Motor neuron (in vitro differentiated cells): ENCODE measurements at regions not wholly inside any gene's neighbourhood (a gene's known extent, or its start where the extent isn't known, plus 50 kb on each side); places are given as distances from the start of the nearest gene placed in this dataset.

Experiments
- ATAC-seq, 8 experiments: fragments of 200-7000 bp; cut with Tn5 transposase; replicated peaks in 6 of 8; 2 replicates each; pipeline ENCODE4 v1.8.0; 2021; ENCODE audit warnings: mild to moderate bottlenecking in 8 of 8, moderate library complexity in 8 of 8
- H3K27ac ChIP-seq, 2 donors: fragments of 250-450 bp; sonication (Bioruptor Pico); 2 replicates each; pipeline ENCODE4 v1.9.0; 2021; ENCODE audit warnings: antibody characterized with exemption in 2 of 2, mild to moderate bottlenecking in 2 of 2, moderate library complexity in 1 of 2
- H3K4me1 ChIP-seq, 2 donors: fragments of 250-450 bp; sonication (Bioruptor Pico); replicated peaks in 1 of 2; 2 replicates each; pipeline ENCODE4 v1.6.1; 2021; ENCODE audit warnings: antibody characterized with exemption in 2 of 2, mild to moderate bottlenecking in 2 of 2, moderate library complexity in 1 of 2
- H3K4me3 ChIP-seq, 5 donors: fragments of 250-450 bp; sonication (Bioruptor Pico); 2 replicates each; pipeline ENCODE4 v1.9.0; 2021; ENCODE audit warnings: antibody characterized with exemption in 5 of 5, mild to moderate bottlenecking in 5 of 5, moderate library complexity in 4 of 5
- WGBS, 10 experiments: fragments of 450-650 bp; shearing (Covaris generic); methylation state at CpG; one replicate each; pipeline ENCODE4 v1.0.0; 2022; 5-methylcytosine and 5-hydroxymethylcytosine counted together
- in situ Hi-C, 9 experiments: fragments of 400-800 bp; cut with MboI; loops; one replicate each; pipeline ENCODE4 v1.15.0; 2021; ENCODE audit warnings: low sequenced_read_pairs in 9 of 9, low pct_unique_long_range_greater_than_20kb in 2 of 9; ENCODE audit not compliant: unreplicated experiment in 9 of 9

- WGBS, 10 experiments, result 9 to 95% (median 52%) methylated on average over 2 to 5 of the region's 5 CpGs
- ATAC-seq, result no peak
- no peaks in the 10 kb centered on the region for H3K4me1 ChIP-seq
Observed at GRCh38 chr5:54680998-54681397, 163.4 kb downstream of the SNX18 start.

GRCh38 chr5:54679686-54680085 is 162.1 kb downstream of the SNX18 start:
- H3K27ac ChIP-seq, result no peak overlapping the region
- 46 to 100% (median 83%) methylated on average over 1 to 2 of the region's 2 CpGs; no CpG with 5 or more reads in 1 of the 10 experiments for WGBS, 10 experiments
- no peak for ATAC-seq
- in situ Hi-C loops, result no loop called here
- H3K4me3 ChIP-seq, result no peak overlapping the region
- no peaks in the 10 kb centered on the region for H3K4me1 ChIP-seq

More at GRCh38 chr5:54680998-54681397, 163.4 kb downstream of the SNX18 start:
- Histone ChIP-seq H3K4me3 (no peak overlapping the region), H3K27ac (no peak overlapping the region)
- in situ Hi-C loops, result no loop called here

- ATAC-seq, result peak in 1 of 8 experiments; percentile 41
- H3K4me3 ChIP-seq, result no peak overlapping the region
- 22 to 100% (median 86%) methylated on average over 1 to 3 of the region's 3 CpGs; no CpG with 5 or more reads in 5 of the 10 experiments for WGBS, 10 experiments
- no peak overlapping the region for H3K27ac ChIP-seq
- in situ Hi-C loops, result no loop called here
- H3K4me1 ChIP-seq, result peaks cover 0 to 6% of the 10 kb centered on the region in 2 donors
Observed at GRCh38 chr5:54678737-54679136, 161.2 kb downstream of the SNX18 start.

GRCh38 chr5:54676481-54677340 is 159.2 kb downstream of the SNX18 start:
- no peak for ATAC-seq
- H3K27ac ChIP-seq, result no peak overlapping the region
- peaks cover 0 to 11% of the 10 kb centered on the region in 2 donors for H3K4me1 ChIP-seq
- no peak overlapping the region for H3K4me3 ChIP-seq
- in situ Hi-C loops, result no loop called here
- WGBS, 10 experiments, result 25 to 100% (median 73%) methylated on average over 1 to 3 of the region's 3 CpGs; no CpG with 5 or more reads in 1 of the 10 experiments

- peak in 4 of 8 experiments; percentile 38 to 72 (median 54) for ATAC-seq
- in situ Hi-C loops, result no loop called here
- WGBS, 10 experiments, result 50 to 93% (median 65%) methylated on average over 2 to 4 of the region's 4 CpGs; no CpG with 5 or more reads in 5 of the 10 experiments
- Histone ChIP-seq H3K27ac (no peak overlapping the region), H3K4me3 (no peak overlapping the region), H3K4me1 (peaks cover 0 to 15% of the 10 kb centered on the region in 2 donors)
Observed at GRCh38 chr5:54673523-54674225, 156.1 kb downstream of the SNX18 start.

GRCh38 chr5:54672871-54673270 is 155.3 kb downstream of the SNX18 start:
- Histone ChIP-seq H3K4me3 (no peak overlapping the region), H3K27ac (no peak overlapping the region), H3K4me1 (peaks cover 0 to 15% of the 10 kb centered on the region in 2 donors)
- no peak for ATAC-seq
- in situ Hi-C loops, result no loop called here

GRCh38 chr5:54671681-54672080 is 154.1 kb downstream of the SNX18 start:
- in situ Hi-C loops, result no loop called here
- WGBS, 10 experiments, result 38 to 100% (median 75%) methylated on average over 1 to 2 of the region's 2 CpGs; no CpG with 5 or more reads in 3 of the 10 experiments
- no peak for ATAC-seq
- H3K4me3 ChIP-seq, result no peak overlapping the region
- no peak overlapping the region for H3K27ac ChIP-seq
- H3K4me1 ChIP-seq, result peaks cover 0 to 15% of the 10 kb centered on the region in 2 donors

GRCh38 chr5:54671111-54671531 is 153.6 kb downstream of the SNX18 start:
- peaks cover 0 to 15% of the 10 kb centered on the region in 2 donors for H3K4me1 ChIP-seq
- H3K4me3 ChIP-seq, result no peak overlapping the region
- 44 to 100% (median 72%) methylated on average over 1 to 4 of the region's 4 CpGs for WGBS, 10 experiments
- ATAC-seq, result peak in 3 of 8 experiments; percentile 28 to 76 (median 47)
- no peak overlapping the region for H3K27ac ChIP-seq
- in situ Hi-C loops, result no loop called here

GRCh38 chr5:54670281-54670680 is 152.7 kb downstream of the SNX18 start:
- ATAC-seq, result peak in 1 of 8 experiments; percentile 43
- in situ Hi-C loops, result no loop called here

GRCh38 chr5:54669845-54670244 is 152.3 kb downstream of the SNX18 start:
- WGBS, 10 experiments, result 20 to 80% (median 50%) methylated on average over 1 of the region's 1 CpG; no CpG with 5 or more reads in 2 of the 10 experiments
- no peak for ATAC-seq
- in situ Hi-C loops, result no loop called here

More at GRCh38 chr5:54670281-54670680, 152.7 kb downstream of the SNX18 start:
- Histone ChIP-seq H3K4me1 (peaks cover 0 to 15% of the 10 kb centered on the region in 2 donors), H3K27ac (no peak overlapping the region), H3K4me3 (no peak overlapping the region)

GRCh38 chr5:54669285-54669684 is 151.7 kb downstream of the SNX18 start:
- Histone ChIP-seq H3K4me3 (no peak overlapping the region), H3K4me1 (peaks cover 0 to 15% of the 10 kb centered on the region in 2 donors), H3K27ac (no peak overlapping the region)
- peak in 1 of 8 experiments; percentile 44 for ATAC-seq
- WGBS, 10 experiments, result 0 to 88% (median 45%) methylated on average over 1 of the region's 1 CpG; no CpG with 5 or more reads in 6 of the 10 experiments
- in situ Hi-C loops, result no loop called here

More at GRCh38 chr5:54669845-54670244, 152.3 kb downstream of the SNX18 start:
- no peak overlapping the region for H3K27ac ChIP-seq
- H3K4me3 ChIP-seq, result no peak overlapping the region
- H3K4me1 ChIP-seq, result peaks cover 0 to 15% of the 10 kb centered on the region in 2 donors

- no peak overlapping the region for H3K27ac ChIP-seq
- no peak for ATAC-seq
- WGBS, 10 experiments, result 81 to 100% (median 90%) methylated on average over 1 to 2 of the region's 2 CpGs
- H3K4me1 ChIP-seq, result peaks cover 3 to 5% of the 10 kb centered on the region in 2 donors
- no peak overlapping the region for H3K4me3 ChIP-seq
- in situ Hi-C loops, result no loop called here
Observed at GRCh38 chr5:54668096-54668495, 150.5 kb downstream of the SNX18 start.

GRCh38 chr5:54667136-54667535 is 149.6 kb downstream of the SNX18 start:
- Histone ChIP-seq H3K27ac (no peak overlapping the region), H3K4me1 (peaks cover 3 to 5% of the 10 kb centered on the region in 2 donors), H3K4me3 (no peak overlapping the region)
- no peak for ATAC-seq
- 0 to 90% (median 63%) methylated on average over 1 to 3 of the region's 3 CpGs; no CpG with 5 or more reads in 2 of the 10 experiments for WGBS, 10 experiments
- in situ Hi-C loops, result no loop called here
